GM12878 (cell line): ENCODE measurements at regions not wholly inside any gene's neighbourhood (a gene's known extent, or its start where the extent isn't known, plus 50 kb on each side); places are given as distances from the start of the nearest gene placed in this dataset.
A peak's percentile ranks its signal among the peaks of the same experiment; 100 is the strongest.

ENCODE experiments used
- BMI1 ChIP-seq: fragments of 450-650 bp; IDR thresholded peaks from 2 replicates; pipeline ENCODE4 v1.6.1; 2016; ENCODE audit warnings: mild to moderate bottlenecking, moderate library complexity, borderline replicate concordance
- CREM ChIP-seq: IDR thresholded peaks from 2 replicates; pipeline ENCODE4 v1.6.1; 2014; ENCODE audit warnings: antibody characterized with exemption, low read depth
- FOS ChIP-seq: IDR thresholded peaks from 3 replicates; pipeline ENCODE4 v1.6.1; 2011; ENCODE audit warnings: borderline replicate concordance; ENCODE audit not compliant: insufficient read length; ENCODE audit errors: extremely low read depth
- GABPA ChIP-seq: IDR thresholded peaks from 2 replicates; pipeline ENCODE4 v1.6.1; 2014; ENCODE audit warnings: antibody characterized with exemption, low read depth, mild to moderate bottlenecking, inconsistent platforms
- IKZF1 ChIP-seq: fragments of 450-650 bp; conservative IDR thresholded peaks from 2 replicates; pipeline ENCODE4 v1.6.1; 2017; ENCODE audit warnings: antibody characterized with exemption, mild to moderate bottlenecking
- MYC ChIP-seq: IDR thresholded peaks from 2 replicates; pipeline ENCODE4 v1.6.1; 2011; ENCODE audit warnings: mild to moderate bottlenecking, low read length, moderate library complexity, inconsistent platforms; ENCODE audit not compliant: insufficient read depth, insufficient replicate concordance, insufficient read length, severe bottlenecking
- NFYA ChIP-seq: IDR thresholded peaks from 2 replicates; pipeline ENCODE4 v1.6.1; 2011; ENCODE audit warnings: low read depth, mild to moderate bottlenecking, low read length, improper control_type of control experiment, borderline replicate concordance
- POLR2A ChIP-seq: IDR thresholded peaks from 2 replicates; pipeline ENCODE4 v1.6.1; 2011; ENCODE audit warnings: low read depth, mild to moderate bottlenecking, low read length
- RAD21 ChIP-seq: IDR thresholded peaks from 2 replicates; pipeline ENCODE4 v1.6.1; 2011; ENCODE audit warnings: mild to moderate bottlenecking, low read depth, low read length, moderate library complexity; ENCODE audit not compliant: insufficient read depth
- RBBP5 ChIP-seq: fragments of 200-600 bp; sonication (generic); conservative IDR thresholded peaks from 2 replicates; pipeline ENCODE4 v1.6.1; 2016
- RELA ChIP-seq: fragments of 450-650 bp; IDR thresholded peaks from 2 replicates; pipeline ENCODE4 v1.8.0; 2014; ENCODE audit warnings: borderline replicate concordance; ENCODE audit not compliant: partially characterized antibody
- SIN3A ChIP-seq: IDR thresholded peaks from 2 replicates; pipeline ENCODE4 v1.6.1; 2012; ENCODE audit warnings: low read depth, low read length, improper control_type of control experiment
- SP1 ChIP-seq: IDR thresholded peaks from one replicate; pipeline ENCODE4 v1.6.1; 2011; ENCODE audit warnings: low read depth, low read length
- SPI1 ChIP-seq: IDR thresholded peaks from 2 replicates; pipeline ENCODE4 v1.6.1; 2011; ENCODE audit warnings: low read depth, mild to moderate bottlenecking, low read length, moderate library complexity, borderline replicate concordance; ENCODE audit not compliant: insufficient read depth
- TCF12 ChIP-seq: IDR thresholded peaks from 2 replicates; pipeline ENCODE4 v1.6.1; 2011; ENCODE audit warnings: low read depth, mild to moderate bottlenecking, low read length
- TF ChIP-seq, protein P1 (sequence below): IDR thresholded peaks from 2 replicates; pipeline ENCODE4 v1.6.1; 2012; ENCODE audit warnings: mild to moderate bottlenecking, low read depth, low read length
- TF ChIP-seq, protein P2 (sequence below): fragments of 450-650 bp; IDR thresholded peaks from 2 replicates; pipeline ENCODE4 v1.6.1; 2017; ENCODE audit warnings: mild to moderate bottlenecking
- TF ChIP-seq, protein P3 (sequence below): fragments of 450-650 bp; IDR thresholded peaks from 2 replicates; pipeline ENCODE4 v1.6.1; 2017; ENCODE audit warnings: mild to moderate bottlenecking, moderate library complexity
- TF ChIP-seq, protein P4 (sequence below): IDR thresholded peaks from 2 replicates; pipeline ENCODE4 v1.6.1; 2012; ENCODE audit warnings: low read depth, low read length, improper control_type of control experiment
- TF ChIP-seq, protein P5 (sequence below): fragments of 450-650 bp; IDR thresholded peaks from 2 replicates; pipeline ENCODE4 v1.6.1; 2017; ENCODE audit warnings: antibody characterized with exemption, mild to moderate bottlenecking, moderate library complexity

DNA sequence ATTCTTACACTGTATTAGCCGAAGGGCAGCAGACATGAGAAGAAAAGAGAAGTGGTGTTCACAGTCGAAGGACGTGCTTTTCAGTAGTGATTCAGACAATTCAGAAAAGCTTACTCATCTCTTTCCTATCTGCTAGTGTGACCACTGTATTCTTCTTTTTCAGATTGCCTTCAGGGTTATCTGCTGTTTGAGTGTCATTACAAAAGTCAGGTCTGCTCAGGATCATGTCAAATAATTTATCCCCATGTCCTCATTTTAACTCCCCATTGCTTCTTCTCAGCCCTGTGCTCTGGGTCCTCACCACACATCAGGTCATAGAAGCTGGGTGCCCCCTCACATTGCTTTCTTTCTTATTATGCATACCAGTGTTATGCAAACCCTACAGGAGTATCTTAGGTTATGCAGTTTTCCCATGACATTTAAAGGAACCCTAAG is 394.0 kb downstream of the CETN3 start (continued):
- TF ChIP-seq GABPA, result no peak
- no peak for TF ChIP-seq RELA
- TF ChIP-seq BMI1, result no peak
- no peak for TF ChIP-seq SP1
- TF ChIP-seq TCF12, result no peak
- TF ChIP-seq, protein P1, sequence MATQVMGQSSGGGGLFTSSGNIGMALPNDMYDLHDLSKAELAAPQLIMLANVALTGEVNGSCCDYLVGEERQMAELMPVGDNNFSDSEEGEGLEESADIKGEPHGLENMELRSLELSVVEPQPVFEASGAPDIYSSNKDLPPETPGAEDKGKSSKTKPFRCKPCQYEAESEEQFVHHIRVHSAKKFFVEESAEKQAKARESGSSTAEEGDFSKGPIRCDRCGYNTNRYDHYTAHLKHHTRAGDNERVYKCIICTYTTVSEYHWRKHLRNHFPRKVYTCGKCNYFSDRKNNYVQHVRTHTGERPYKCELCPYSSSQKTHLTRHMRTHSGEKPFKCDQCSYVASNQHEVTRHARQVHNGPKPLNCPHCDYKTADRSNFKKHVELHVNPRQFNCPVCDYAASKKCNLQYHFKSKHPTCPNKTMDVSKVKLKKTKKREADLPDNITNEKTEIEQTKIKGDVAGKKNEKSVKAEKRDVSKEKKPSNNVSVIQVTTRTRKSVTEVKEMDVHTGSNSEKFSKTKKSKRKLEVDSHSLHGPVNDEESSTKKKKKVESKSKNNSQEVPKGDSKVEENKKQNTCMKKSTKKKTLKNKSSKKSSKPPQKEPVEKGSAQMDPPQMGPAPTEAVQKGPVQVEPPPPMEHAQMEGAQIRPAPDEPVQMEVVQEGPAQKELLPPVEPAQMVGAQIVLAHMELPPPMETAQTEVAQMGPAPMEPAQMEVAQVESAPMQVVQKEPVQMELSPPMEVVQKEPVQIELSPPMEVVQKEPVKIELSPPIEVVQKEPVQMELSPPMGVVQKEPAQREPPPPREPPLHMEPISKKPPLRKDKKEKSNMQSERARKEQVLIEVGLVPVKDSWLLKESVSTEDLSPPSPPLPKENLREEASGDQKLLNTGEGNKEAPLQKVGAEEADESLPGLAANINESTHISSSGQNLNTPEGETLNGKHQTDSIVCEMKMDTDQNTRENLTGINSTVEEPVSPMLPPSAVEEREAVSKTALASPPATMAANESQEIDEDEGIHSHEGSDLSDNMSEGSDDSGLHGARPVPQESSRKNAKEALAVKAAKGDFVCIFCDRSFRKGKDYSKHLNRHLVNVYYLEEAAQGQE, result no peak
- no peak for TF ChIP-seq NFYA
- TF ChIP-seq SIN3A, result no peak
- TF ChIP-seq, protein P2, sequence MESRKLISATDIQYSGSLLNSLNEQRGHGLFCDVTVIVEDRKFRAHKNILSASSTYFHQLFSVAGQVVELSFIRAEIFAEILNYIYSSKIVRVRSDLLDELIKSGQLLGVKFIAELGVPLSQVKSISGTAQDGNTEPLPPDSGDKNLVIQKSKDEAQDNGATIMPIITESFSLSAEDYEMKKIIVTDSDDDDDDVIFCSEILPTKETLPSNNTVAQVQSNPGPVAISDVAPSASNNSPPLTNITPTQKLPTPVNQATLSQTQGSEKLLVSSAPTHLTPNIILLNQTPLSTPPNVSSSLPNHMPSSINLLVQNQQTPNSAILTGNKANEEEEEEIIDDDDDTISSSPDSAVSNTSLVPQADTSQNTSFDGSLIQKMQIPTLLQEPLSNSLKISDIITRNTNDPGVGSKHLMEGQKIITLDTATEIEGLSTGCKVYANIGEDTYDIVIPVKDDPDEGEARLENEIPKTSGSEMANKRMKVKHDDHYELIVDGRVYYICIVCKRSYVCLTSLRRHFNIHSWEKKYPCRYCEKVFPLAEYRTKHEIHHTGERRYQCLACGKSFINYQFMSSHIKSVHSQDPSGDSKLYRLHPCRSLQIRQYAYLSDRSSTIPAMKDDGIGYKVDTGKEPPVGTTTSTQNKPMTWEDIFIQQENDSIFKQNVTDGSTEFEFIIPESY, result no peak
- TF ChIP-seq, protein P3, sequence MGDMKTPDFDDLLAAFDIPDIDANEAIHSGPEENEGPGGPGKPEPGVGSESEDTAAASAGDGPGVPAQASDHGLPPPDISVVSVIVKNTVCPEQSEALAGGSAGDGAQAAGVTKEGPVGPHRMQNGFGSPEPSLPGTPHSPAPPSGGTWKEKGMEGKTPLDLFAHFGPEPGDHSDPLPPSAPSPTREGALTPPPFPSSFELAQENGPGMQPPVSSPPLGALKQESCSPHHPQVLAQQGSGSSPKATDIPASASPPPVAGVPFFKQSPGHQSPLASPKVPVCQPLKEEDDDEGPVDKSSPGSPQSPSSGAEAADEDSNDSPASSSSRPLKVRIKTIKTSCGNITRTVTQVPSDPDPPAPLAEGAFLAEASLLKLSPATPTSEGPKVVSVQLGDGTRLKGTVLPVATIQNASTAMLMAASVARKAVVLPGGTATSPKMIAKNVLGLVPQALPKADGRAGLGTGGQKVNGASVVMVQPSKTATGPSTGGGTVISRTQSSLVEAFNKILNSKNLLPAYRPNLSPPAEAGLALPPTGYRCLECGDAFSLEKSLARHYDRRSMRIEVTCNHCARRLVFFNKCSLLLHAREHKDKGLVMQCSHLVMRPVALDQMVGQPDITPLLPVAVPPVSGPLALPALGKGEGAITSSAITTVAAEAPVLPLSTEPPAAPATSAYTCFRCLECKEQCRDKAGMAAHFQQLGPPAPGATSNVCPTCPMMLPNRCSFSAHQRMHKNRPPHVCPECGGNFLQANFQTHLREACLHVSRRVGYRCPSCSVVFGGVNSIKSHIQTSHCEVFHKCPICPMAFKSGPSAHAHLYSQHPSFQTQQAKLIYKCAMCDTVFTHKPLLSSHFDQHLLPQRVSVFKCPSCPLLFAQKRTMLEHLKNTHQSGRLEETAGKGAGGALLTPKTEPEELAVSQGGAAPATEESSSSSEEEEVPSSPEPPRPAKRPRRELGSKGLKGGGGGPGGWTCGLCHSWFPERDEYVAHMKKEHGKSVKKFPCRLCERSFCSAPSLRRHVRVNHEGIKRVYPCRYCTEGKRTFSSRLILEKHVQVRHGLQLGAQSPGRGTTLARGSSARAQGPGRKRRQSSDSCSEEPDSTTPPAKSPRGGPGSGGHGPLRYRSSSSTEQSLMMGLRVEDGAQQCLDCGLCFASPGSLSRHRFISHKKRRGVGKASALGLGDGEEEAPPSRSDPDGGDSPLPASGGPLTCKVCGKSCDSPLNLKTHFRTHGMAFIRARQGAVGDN, result no peak
- TF ChIP-seq RBBP5, result no peak
- no peak for TF ChIP-seq FOS
- TF ChIP-seq POLR2A, result no peak
- peak; percentile 74 for TF ChIP-seq CREM
- no peak for TF ChIP-seq RAD21
- peak; percentile 92 for TF ChIP-seq SPI1
- TF ChIP-seq, protein P4, sequence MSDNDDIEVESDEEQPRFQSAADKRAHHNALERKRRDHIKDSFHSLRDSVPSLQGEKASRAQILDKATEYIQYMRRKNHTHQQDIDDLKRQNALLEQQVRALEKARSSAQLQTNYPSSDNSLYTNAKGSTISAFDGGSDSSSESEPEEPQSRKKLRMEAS, result no peak
- TF ChIP-seq, protein P5, sequence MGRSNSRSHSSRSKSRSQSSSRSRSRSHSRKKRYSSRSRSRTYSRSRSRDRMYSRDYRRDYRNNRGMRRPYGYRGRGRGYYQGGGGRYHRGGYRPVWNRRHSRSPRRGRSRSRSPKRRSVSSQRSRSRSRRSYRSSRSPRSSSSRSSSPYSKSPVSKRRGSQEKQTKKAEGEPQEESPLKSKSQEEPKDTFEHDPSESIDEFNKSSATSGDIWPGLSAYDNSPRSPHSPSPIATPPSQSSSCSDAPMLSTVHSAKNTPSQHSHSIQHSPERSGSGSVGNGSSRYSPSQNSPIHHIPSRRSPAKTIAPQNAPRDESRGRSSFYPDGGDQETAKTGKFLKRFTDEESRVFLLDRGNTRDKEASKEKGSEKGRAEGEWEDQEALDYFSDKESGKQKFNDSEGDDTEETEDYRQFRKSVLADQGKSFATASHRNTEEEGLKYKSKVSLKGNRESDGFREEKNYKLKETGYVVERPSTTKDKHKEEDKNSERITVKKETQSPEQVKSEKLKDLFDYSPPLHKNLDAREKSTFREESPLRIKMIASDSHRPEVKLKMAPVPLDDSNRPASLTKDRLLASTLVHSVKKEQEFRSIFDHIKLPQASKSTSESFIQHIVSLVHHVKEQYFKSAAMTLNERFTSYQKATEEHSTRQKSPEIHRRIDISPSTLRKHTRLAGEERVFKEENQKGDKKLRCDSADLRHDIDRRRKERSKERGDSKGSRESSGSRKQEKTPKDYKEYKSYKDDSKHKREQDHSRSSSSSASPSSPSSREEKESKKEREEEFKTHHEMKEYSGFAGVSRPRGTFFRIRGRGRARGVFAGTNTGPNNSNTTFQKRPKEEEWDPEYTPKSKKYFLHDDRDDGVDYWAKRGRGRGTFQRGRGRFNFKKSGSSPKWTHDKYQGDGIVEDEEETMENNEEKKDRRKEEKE, result no peak
- no peak for TF ChIP-seq MYC
- no peak for TF ChIP-seq IKZF1
